Motor neuron (in vitro differentiated cells): ENCODE measurements at regions not wholly inside any gene's neighbourhood (a gene's known extent, or its start where the extent isn't known, plus 50 kb on each side); places are given as distances from the start of the nearest gene placed in this dataset.

ENCODE experiments used
- ATAC-seq, 8 experiments: fragments of 200-7000 bp; cut with Tn5 transposase; replicated peaks in 6 of 8; 2 replicates each; pipeline ENCODE4 v1.8.0; 2021; ENCODE audit warnings: mild to moderate bottlenecking in 8 of 8, moderate library complexity in 8 of 8
- H3K27ac ChIP-seq, 2 donors: fragments of 250-450 bp; sonication (Bioruptor Pico); 2 replicates each; pipeline ENCODE4 v1.9.0; 2021; ENCODE audit warnings: antibody characterized with exemption in 2 of 2, mild to moderate bottlenecking in 2 of 2, moderate library complexity in 1 of 2
- H3K4me1 ChIP-seq, 2 donors: fragments of 250-450 bp; sonication (Bioruptor Pico); replicated peaks in 1 of 2; 2 replicates each; pipeline ENCODE4 v1.6.1; 2021; ENCODE audit warnings: antibody characterized with exemption in 2 of 2, mild to moderate bottlenecking in 2 of 2, moderate library complexity in 1 of 2
- H3K4me3 ChIP-seq, 5 donors: fragments of 250-450 bp; sonication (Bioruptor Pico); 2 replicates each; pipeline ENCODE4 v1.9.0; 2021; ENCODE audit warnings: antibody characterized with exemption in 5 of 5, mild to moderate bottlenecking in 5 of 5, moderate library complexity in 4 of 5
- WGBS, 10 experiments: fragments of 450-650 bp; shearing (Covaris generic); methylation state at CpG; one replicate each; pipeline ENCODE4 v1.0.0; 2022; 5-methylcytosine and 5-hydroxymethylcytosine counted together
- in situ Hi-C, 9 experiments: fragments of 400-800 bp; cut with MboI; loops; one replicate each; pipeline ENCODE4 v1.15.0; 2021; ENCODE audit warnings: low sequenced_read_pairs in 9 of 9, low pct_unique_long_range_greater_than_20kb in 2 of 9; ENCODE audit not compliant: unreplicated experiment in 9 of 9

DNA sequence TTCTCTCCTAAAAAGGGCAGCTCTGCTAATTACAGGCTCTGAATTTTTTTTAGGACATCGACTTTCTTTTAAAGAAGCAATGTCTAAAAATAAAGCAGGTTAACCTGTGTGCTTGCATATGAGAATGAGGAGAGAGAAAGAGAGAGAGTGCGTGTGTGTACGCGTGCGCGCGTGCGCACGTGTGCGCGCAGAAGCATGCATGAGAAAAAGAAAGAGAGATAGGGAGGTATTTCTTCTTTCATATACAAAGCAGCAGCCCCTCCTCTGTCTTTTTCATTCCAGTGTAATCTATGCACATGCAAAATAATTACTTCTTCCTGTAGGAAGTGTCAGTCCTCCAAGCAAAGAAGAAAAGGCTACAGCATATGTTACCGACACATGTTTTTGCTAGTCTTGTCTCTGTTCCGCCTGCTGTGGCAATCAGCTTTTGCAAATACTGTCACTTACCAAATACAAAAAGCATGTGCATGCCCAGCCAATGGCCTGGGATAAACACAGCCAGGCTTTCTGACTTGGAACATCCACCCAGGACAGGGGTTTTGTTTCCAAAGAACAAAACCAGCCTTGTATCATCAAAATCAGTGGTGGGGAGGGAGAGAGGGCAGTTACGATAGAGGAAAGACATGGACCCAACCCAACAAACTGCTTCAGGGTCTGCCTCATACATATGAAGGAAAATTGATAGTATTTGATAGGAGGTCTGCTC is 252.3 kb upstream of the SLC24A2 start:
- in situ Hi-C loops, result no loop called here
- peak; percentile 39 to 93 (median 68) for ATAC-seq
- Histone ChIP-seq H3K4me1 (peaks cover 12 to 13% of the 10 kb centered on the region in 2 donors), H3K27ac (no peak overlapping the region), H3K4me3 (no peak overlapping the region)
- WGBS, 10 experiments, result 3 to 86% (median 16%) methylated on average over 1 to 13 of the region's 14 CpGs

DNA sequence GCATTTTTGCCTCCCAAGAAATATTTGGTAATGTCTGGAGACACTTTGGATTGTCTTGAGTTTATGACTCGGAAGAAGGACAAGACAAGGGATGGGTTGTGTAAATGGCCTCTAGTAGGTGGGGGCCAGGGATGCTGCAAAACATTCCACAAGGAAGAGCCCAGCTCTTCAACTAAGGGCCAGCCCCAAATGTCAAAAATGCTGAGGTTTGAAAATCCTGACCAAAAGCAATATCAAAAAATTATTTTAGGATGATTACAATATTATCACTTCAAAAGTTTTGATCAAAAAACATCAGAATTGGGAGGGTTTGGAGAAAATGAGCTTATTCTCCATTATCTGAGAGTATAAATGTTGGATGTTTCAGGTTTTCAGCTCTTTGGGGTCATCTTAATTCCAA is 248.9 kb upstream of the SLC24A2 start:
- Histone ChIP-seq H3K27ac (no peak overlapping the region), H3K4me3 (no peak overlapping the region), H3K4me1 (peaks cover 12 to 13% of the 10 kb centered on the region in 2 donors)
- WGBS, 10 experiments, result 20 to 100% (median 83%) methylated on average over 1 of the region's 1 CpG; no CpG with 5 or more reads in 3 of the 10 experiments
- no peak for ATAC-seq
- in situ Hi-C loops, result no loop called here

DNA sequence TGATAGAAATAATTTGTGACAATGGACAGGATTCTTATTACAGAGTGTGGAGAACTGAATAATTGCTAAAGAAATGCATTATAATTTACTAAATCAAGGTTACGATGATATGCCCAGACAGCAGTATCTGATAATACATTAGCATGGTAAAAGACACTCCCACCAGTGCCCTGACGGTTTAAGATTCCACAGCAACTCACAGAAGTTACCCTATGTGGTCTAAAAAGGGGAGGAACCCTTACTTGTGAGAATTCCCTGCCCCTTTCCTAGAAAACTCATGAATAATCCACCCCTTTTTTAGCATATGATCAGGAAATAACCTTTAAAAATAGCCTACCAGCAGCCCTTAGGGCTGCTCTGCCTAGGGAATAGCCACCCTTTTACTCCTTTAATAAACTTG is 244.7 kb upstream of the SLC24A2 start:
- no peak overlapping the region for H3K27ac ChIP-seq
- H3K4me1 ChIP-seq, result no peaks in the 10 kb centered on the region
- peak in 6 of 8 experiments; percentile 19 to 97 (median 67) for ATAC-seq
- in situ Hi-C loops, result no loop called here
- no peak overlapping the region for H3K4me3 ChIP-seq
- WGBS, 10 experiments, result 7 to 100% (median 62%) methylated on average over 1 to 2 of the region's 2 CpGs; no CpG with 5 or more reads in 2 of the 10 experiments

DNA sequence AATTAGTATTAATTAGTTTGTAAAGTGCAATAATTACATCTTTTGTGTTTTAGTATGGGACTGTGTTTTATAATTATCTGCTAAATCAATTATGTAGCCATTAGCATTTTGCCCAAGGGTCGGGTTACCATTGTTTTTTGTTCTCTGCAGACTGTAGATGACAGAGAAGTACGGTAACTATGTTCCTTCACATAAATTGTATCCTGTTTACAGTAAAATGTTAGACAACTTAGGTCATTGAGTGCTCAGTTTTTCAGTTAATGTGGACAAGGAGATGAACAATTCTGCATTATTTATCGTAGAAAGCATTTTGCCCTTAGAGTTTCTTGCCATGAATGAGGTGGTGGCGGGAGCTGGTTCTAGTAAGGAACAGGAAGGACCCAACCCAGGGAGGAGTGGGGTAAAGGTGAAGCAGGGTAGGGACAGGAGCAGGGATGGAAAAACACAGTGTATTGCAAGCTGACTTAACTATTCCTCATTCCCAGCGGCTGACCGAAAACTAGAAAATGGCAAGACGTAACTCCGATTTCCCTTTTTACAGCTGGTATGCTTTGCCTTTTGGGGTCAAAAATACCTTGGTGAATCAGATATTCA is 243.7 kb upstream of the SLC24A2 start:
- Histone ChIP-seq H3K27ac (no peak overlapping the region), H3K4me3 (no peak overlapping the region), H3K4me1 (no peaks in the 10 kb centered on the region)
- in situ Hi-C loops, result no loop called here
- no peak for ATAC-seq
- whole genome bisulfite sequencing, 10 experiments, result 64 to 95% (median 93%) methylated on average over 4 to 8 of the region's 8 CpGs; no CpG with 5 or more reads in 2 of the 10 experiments

DNA sequence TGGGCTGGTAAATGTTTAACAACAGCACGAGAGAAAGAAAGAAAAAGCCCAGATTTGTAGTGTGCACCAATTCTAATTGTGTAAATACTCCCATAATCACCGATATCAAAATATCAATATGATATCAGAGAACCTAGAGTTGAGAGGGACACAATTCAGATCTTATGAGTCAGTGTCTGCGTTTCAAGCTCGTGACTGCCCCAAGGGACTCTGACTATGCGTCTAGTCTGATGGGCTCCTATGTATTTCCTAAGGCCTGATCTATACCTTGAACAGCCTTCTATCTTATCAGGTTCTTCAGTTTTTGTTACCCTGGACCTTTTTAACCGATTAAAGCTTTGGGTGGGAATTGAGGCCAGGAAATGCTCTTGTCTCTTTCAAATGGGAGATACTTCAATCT is 243.0 kb upstream of the SLC24A2 start:
- no peak overlapping the region for H3K4me3 ChIP-seq
- H3K4me1 ChIP-seq, result no peaks in the 10 kb centered on the region
- ATAC-seq, result no peak
- no peak overlapping the region for H3K27ac ChIP-seq
- in situ Hi-C loops, result no loop called here
- 66 to 100% (median 94%) methylated on average over 1 to 5 of the region's 6 CpGs; no CpG with 5 or more reads in 3 of the 10 experiments for WGBS, 10 experiments

DNA sequence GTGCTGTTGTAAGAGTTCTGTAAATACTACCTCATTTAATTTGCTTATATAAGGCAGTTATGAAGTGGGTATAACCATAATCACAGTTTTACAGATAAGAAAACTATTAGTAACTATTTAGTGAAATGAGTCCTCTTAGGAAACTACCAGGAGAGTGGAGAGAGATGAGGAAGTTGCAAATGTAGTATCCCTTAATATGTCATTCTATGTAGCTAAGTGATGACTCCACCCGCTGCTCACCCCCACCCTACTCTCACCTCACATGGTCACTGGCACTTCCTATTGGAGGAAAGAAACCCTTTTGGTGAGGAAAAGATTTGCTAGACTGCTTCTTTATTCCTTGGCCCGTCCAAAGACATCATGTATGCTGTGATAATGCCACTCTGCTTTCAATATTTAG is 241.8 kb upstream of the SLC24A2 start:
- no peak overlapping the region for H3K4me3 ChIP-seq
- ATAC-seq, result peak in 2 of 8 experiments; percentile 20 to 25
- H3K4me1 ChIP-seq, result no peaks in the 10 kb centered on the region
- in situ Hi-C loops, result no loop called here
- no peak overlapping the region for H3K27ac ChIP-seq
- WGBS, 10 experiments, result 23 to 100% (median 71%) methylated on average over 1 to 2 of the region's 2 CpGs; no CpG with 5 or more reads in 3 of the 10 experiments

DNA sequence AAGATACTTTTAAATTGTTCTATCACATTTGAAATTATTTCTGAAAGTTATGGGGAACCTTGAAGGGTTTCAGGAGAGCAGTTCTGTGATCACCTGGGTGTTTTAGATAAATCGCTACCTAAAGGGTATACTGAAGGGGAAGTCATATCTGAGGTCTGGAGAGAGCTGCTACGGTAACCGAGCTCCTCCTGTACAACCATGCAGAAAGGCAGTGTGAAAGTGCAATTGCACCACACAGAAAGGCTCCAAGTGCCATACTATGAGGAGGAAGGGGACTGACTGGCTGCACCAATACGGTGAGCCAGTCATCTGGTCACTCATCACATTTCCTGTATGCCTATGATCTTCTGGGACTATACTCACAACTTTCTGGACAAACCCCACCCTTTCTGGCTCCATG is 241.4 kb upstream of the SLC24A2 start:
- peak in 2 of 8 experiments; percentile 10 to 43 for ATAC-seq
- 17 to 100% (median 88%) methylated on average over 1 to 3 of the region's 4 CpGs; no CpG with 5 or more reads in 2 of the 10 experiments for WGBS, 10 experiments
- H3K4me3 ChIP-seq, result no peak overlapping the region
- no peak overlapping the region for H3K27ac ChIP-seq
- in situ Hi-C loops, result no loop called here
- no peaks in the 10 kb centered on the region for H3K4me1 ChIP-seq

DNA sequence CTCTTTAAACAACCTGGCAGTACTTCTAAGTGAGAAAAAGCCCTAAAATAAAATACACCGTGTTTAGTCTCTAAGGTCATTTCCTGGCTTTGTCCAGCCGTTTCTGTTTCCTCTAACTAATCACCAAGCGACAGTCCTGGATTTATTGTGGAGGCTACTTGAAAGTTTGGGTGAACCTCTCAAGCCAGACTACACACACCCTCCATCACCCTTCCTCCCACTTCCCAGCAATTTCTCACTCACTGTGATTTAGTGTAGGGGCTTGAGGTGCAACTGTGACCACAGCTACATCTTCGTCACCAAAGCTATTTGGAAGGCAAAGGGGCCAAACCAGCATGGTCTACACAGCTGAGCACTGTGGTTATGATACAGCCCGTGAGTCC is 240.0 kb upstream of the SLC24A2 start:
- H3K4me1 ChIP-seq, result peaks cover 5 to 7% of the 10 kb centered on the region in 2 donors
- no peak overlapping the region for H3K4me3 ChIP-seq
- in situ Hi-C loops, result no loop called here
- no peak overlapping the region for H3K27ac ChIP-seq
- no peak for ATAC-seq
- WGBS, 10 experiments, result 20 to 88% (median 67%) methylated on average over 1 to 4 of the region's 5 CpGs; no CpG with 5 or more reads in 3 of the 10 experiments

DNA sequence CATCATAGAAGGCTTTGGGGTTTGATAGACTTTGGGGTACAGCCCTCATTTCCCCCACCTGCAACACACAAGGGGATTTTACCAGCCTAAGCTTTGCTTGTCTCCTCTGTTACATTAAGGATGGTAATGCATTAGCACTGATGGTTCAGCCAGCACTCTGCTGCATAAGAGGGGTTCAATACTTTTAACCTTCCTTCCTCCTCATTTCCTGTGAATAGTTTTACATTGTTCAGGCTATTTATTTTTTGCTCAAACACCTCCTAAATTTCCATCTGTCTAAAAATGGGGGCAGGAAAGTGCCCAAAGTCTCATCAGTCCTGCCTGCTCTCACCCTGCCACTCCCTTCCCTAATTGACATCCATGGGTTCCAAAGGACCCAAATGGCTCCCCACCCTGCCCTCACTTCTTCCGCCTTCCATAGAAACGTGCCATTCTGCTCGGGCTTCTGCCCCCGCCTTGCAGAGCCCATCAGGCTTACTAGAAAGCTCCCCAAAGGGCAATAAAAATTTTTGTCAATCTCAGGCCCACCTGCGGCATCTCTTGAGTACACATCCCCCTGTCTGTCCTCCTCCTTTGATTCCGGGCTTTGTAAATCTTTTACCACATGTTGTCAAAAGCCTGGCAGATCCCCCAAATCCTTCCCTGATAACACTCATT is 239.5 kb upstream of the SLC24A2 start:
- in situ Hi-C loops, result no loop called here
- H3K4me1 ChIP-seq, result peaks cover 10 to 13% of the 10 kb centered on the region in 2 donors
- H3K27ac ChIP-seq, result no peak overlapping the region
- WGBS, 10 experiments, result 0 to 100% (median 76%) methylated on average over 1 to 6 of the region's 6 CpGs; no CpG with 5 or more reads in 3 of the 10 experiments
- ATAC-seq, result no peak
- H3K4me3 ChIP-seq, result no peak overlapping the region

DNA sequence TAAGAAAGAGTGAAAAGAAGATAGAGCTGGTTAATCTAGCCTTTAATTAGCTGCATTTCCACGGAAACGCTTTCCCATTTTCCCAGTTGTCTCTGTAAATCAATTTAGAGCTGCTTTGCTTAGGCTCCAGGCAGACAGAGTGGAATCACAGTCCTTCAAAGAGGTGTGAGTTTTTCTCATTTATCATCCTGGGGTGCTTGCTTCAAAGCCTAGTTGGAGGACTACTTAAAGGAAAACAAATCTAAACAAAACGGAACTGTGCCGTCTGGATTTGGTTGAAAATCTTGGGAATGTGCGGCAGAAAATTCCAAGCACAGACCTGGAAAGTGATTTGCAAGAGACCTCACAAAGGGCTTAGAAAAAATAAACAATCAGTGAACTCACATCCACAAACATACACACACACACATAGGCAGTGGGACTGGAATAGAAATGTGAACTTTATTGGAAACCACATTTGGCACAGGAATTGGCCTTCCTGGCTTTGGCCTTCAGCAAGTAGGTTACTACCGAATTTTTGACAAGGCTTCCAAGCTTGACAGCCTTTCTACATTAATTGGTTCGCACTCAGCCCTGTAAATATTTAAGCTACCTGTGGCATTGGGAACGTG is 235.2 kb upstream of the SLC24A2 start:
- ATAC-seq, result peak in 5 of 8 experiments; percentile 59 to 90 (median 69)
- no peak overlapping the region for H3K4me3 ChIP-seq
- H3K4me1 ChIP-seq, result peaks cover 18 to 21% of the 10 kb centered on the region in 2 donors
- H3K27ac ChIP-seq, result no peak overlapping the region
- WGBS, 10 experiments, result 0 to 83% (median 44%) methylated on average over 1 to 8 of the region's 8 CpGs
- in situ Hi-C loops, result no loop called here

DNA sequence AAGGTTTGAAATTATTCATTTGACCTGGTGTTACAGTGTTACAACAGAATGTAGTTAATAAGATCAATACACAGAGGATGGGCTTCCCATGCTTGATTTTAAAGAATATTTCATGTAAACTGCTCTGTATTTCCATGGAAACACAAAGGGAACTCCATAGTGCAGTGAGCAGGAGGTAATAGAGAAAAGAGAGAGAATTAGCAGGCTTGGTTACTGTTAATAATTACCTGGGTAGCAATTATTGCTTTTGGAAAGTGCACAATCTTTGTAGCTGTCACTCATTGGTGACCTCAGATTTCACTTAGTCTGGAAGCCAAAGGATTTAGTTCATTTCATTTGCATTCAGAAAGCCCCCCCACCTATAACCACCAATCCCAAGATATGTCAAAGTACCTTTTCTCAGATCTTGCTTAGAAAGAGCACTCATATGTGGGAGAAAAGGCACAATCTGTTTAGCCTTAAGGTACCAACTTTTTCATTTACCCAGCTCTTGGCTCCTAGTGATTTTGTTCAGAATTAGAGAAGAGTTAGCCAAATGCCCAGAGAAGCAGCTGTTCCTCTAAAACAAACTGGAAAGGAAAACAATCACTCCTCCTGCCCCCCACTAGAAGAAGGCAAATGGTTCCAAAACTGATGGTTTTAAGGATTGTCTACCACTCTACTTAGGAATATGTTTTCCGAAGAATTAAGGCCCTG is 234.5 kb upstream of the SLC24A2 start:
- in situ Hi-C loops, result no loop called here
- Histone ChIP-seq H3K27ac (no peak overlapping the region), H3K4me1 (peaks cover 18 to 21% of the 10 kb centered on the region in 2 donors), H3K4me3 (no peak overlapping the region)
- WGBS, 10 experiments, result 0 to 86% (median 29%) methylated on average over 1 of the region's 1 CpG; no CpG with 5 or more reads in 5 of the 10 experiments
- ATAC-seq, result peak in 5 of 8 experiments; percentile 9 to 83 (median 13)

DNA sequence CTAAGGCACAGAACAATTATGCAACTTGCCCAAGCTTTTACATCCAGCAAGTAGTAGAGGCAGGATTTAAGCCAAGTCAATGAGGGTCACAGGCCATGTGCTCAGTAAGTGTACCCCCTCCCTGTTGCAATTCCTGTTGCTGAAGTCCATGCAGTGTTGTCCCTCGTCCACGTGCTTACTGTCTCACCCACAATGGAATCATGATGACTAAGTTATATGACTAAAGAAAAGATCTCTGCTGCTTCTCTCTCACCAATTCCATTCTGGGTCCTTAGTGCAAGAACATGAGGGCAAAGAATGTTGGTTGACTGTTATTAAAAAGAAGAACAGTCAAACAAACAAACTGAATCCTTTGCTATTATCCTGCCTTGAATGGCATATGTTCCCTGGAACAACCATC is 233.6 kb upstream of the SLC24A2 start:
- peaks cover 18 to 21% of the 10 kb centered on the region in 2 donors for H3K4me1 ChIP-seq
- no peak overlapping the region for H3K27ac ChIP-seq
- H3K4me3 ChIP-seq, result no peak overlapping the region
- ATAC-seq, result peak in 4 of 8 experiments; percentile 24 to 43 (median 32)
- in situ Hi-C loops, result no loop called here
- WGBS, 10 experiments, result 0 to 77% (median 60%) methylated on average over 1 to 2 of the region's 2 CpGs; no CpG with 5 or more reads in 5 of the 10 experiments
